Type B pancreatic cell (in vitro differentiated cells): ENCODE measurements at regions not wholly inside any gene's neighbourhood (a gene's known extent, or its start where the extent isn't known, plus 50 kb on each side); places are given as distances from the start of the nearest gene placed in this dataset.
"Not testable (repeated sequence)": the region's sequence is repeated elsewhere in the genome, so short reads cannot be mapped to it uniquely, and the experiment has no call there.

ENCODE experiments used
- DNase-seq: peaks from one replicate; pipeline ENCODE4 v3.0.0; 2021; ENCODE audit warnings: mixed read lengths; ENCODE audit not compliant: unreplicated experiment; ENCODE audit errors: extremely low spot score
- H3K27ac Mint-ChIP-seq: 2 replicates; pipeline ENCODE4 v1.8.0; 2021; ENCODE audit warnings: mild to moderate bottlenecking, mixed read lengths
- H3K27me3 Mint-ChIP-seq: 2 replicates; pipeline ENCODE4 v1.8.0; 2021; ENCODE audit warnings: mixed read lengths
- H3K36me3 Mint-ChIP-seq: 2 replicates; pipeline ENCODE4 v1.8.0; 2021; ENCODE audit warnings: mixed read lengths
- H3K4me1 Mint-ChIP-seq: one replicate; pipeline ENCODE4 v1.8.0; 2021; ENCODE audit warnings: mixed read lengths; ENCODE audit not compliant: unreplicated experiment
- H3K4me3 Mint-ChIP-seq: 2 replicates; pipeline ENCODE4 v1.8.0; 2021; ENCODE audit warnings: mild to moderate bottlenecking, mixed read lengths
- H3K9me3 Mint-ChIP-seq: 2 replicates; pipeline ENCODE4 v1.8.0; 2021; ENCODE audit warnings: mixed read lengths
- TF ChIP-seq, protein P1 (sequence below): fragments of 200-600 bp; sonication (generic); conservative IDR thresholded peaks from 2 replicates; pipeline ENCODE4 v1.5.0; 2021; ENCODE audit warnings: antibody characterized with exemption, mild to moderate bottlenecking

DNA sequence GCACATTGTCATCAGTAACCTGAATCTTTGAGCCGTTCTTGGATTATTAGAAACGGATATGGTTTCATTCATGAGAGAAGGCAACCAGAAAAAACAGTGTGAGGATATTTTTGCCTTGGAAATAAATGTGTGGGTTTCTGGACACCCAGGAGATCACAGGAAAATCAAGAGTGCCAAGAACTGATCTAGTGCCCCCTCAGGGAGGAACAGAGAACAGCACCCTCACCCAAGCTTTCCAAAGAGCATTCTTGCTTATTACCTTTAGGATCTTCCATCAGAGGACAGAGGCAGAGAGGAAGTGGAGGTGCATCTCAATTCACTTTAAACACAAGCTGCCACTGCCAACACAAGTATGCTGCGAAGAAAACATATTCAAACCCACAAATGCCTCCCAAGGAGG is 851.5 kb upstream of the COBL start:
- H3K4me1 Mint-ChIP-seq: no peaks in the 10 kb centered on the region
- DNase-seq: no peak
- peaks cover 6% of the 10 kb centered on the region for H3K27me3 Mint-ChIP-seq
- H3K36me3 Mint-ChIP-seq: no peaks in the 10 kb centered on the region
- TF ChIP-seq, protein P1, sequence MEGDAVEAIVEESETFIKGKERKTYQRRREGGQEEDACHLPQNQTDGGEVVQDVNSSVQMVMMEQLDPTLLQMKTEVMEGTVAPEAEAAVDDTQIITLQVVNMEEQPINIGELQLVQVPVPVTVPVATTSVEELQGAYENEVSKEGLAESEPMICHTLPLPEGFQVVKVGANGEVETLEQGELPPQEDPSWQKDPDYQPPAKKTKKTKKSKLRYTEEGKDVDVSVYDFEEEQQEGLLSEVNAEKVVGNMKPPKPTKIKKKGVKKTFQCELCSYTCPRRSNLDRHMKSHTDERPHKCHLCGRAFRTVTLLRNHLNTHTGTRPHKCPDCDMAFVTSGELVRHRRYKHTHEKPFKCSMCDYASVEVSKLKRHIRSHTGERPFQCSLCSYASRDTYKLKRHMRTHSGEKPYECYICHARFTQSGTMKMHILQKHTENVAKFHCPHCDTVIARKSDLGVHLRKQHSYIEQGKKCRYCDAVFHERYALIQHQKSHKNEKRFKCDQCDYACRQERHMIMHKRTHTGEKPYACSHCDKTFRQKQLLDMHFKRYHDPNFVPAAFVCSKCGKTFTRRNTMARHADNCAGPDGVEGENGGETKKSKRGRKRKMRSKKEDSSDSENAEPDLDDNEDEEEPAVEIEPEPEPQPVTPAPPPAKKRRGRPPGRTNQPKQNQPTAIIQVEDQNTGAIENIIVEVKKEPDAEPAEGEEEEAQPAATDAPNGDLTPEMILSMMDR: peak; percentile 62
- no peak overlapping the region for H3K27ac Mint-ChIP-seq
- H3K4me3 Mint-ChIP-seq: no peak overlapping the region
- H3K9me3 Mint-ChIP-seq: no peaks in the 10 kb centered on the region

DNA sequence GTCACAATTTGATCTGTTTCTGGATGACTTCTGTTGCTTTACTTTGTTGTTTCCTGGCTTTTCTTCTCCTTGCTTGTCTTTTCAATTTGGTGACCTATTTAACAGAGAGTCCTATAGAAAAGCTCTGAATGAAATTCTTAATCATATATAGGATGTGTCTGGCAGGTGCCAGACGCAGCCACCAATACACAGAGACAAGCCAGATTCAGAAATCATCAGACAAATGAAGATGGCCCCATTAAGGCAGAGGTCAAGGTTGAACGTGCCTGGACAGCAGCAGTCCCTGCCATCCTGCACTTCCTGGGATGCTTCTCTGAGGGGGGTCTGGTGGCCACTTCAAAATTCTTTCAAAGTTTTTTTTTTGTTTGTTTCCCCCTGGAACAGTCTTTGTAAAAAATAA is 846.7 kb upstream of the COBL start:
- no peaks in the 10 kb centered on the region for H3K9me3 Mint-ChIP-seq
- no peak for DNase-seq
- H3K4me3 Mint-ChIP-seq: no peak overlapping the region
- H3K4me1 Mint-ChIP-seq: no peaks in the 10 kb centered on the region
- no peaks in the 10 kb centered on the region for H3K36me3 Mint-ChIP-seq
- peaks cover 4% of the 10 kb centered on the region for H3K27me3 Mint-ChIP-seq
- H3K27ac Mint-ChIP-seq: no peak overlapping the region
- TF ChIP-seq, protein P1: no peak

DNA sequence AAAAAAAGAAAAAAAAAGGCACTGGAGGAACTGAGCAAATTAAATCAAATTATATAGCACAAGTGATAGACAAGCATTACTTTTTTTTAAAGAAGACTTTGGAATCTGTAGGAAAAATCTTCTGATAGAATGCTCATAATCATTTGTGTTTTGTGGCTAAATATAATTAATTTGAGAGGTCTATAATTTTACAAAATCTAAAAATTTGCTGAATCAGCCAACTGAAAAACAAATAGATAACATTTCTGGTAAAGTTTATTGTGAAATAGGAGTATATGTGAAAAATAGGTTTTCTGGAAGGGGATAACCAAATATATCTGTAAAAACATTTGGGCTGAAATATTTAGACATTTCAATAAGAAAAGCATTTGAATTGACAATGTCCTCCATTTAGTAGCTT is 844.9 kb upstream of the COBL start:
- H3K9me3 Mint-ChIP-seq: no peaks in the 10 kb centered on the region
- no peaks in the 10 kb centered on the region for H3K4me1 Mint-ChIP-seq
- H3K4me3 Mint-ChIP-seq: no peak overlapping the region
- TF ChIP-seq, protein P1: no peak
- peaks cover 3% of the 10 kb centered on the region for H3K27me3 Mint-ChIP-seq
- H3K36me3 Mint-ChIP-seq: no peaks in the 10 kb centered on the region
- H3K27ac Mint-ChIP-seq: no peak overlapping the region
- DNase-seq: no peak

DNA sequence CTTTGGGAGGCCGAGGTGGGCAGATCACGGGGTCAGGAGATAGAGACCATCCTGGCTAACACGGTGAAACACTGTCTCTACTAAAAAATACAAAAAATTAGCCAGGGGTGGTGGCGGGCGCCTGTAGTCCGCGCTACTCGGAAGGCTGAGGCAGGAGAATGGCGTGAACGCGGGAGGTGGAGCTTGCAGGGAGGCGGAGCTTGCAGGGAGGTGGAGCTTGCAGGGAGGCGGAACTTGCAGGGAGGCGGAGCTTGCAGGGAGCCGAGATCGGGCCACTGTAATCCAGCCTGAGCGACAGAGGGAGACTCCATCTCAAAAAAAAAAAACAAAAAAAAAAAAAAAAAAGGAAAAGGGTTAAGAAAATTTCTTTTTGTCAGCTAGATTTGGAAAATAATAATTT is 842.8 kb upstream of the COBL start:
- not testable (repeated sequence) for H3K9me3 Mint-ChIP-seq, H3K27ac Mint-ChIP-seq, H3K36me3 Mint-ChIP-seq, H3K4me3 Mint-ChIP-seq, DNase-seq, H3K27me3 Mint-ChIP-seq, H3K4me1 Mint-ChIP-seq

DNA sequence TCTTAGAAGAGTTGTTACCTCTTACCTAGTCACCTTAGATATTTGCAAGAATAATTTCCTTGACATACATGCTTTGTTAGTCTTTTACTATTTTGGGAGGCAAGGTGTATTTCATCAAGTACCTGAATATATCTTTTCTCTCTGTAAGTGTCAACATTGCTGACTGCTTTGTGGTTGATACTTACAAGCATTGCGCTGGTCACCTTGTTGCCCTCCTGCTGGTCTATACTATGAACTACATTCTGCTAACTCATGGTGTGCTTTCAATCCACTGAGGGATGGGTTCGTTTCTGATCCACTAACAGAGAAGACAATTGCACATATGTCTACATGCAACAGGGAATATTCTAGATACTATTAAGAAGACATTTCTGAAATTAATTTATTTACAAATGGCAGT is 837.8 kb upstream of the COBL start:
- Mint-ChIP-seq H3K4me1 (no peaks in the 10 kb centered on the region), H3K9me3 (no peaks in the 10 kb centered on the region), H3K27me3 (peaks cover 3% of the 10 kb centered on the region), H3K36me3 (no peaks in the 10 kb centered on the region), H3K4me3 (no peak overlapping the region), H3K27ac (no peak overlapping the region)
- TF ChIP-seq, protein P1: peak; percentile 60
- DNase-seq: no peak

GRCh38 chr7:52151559-52151958 is 835.0 kb upstream of the COBL start:
- no peak for DNase-seq
- TF ChIP-seq, protein P1: no peak
- H3K9me3 Mint-ChIP-seq: no peaks in the 10 kb centered on the region
- H3K36me3 Mint-ChIP-seq: no peaks in the 10 kb centered on the region
- no peaks in the 10 kb centered on the region for H3K27me3 Mint-ChIP-seq
- H3K4me1 Mint-ChIP-seq: no peaks in the 10 kb centered on the region
- no peak overlapping the region for H3K4me3 Mint-ChIP-seq
- H3K27ac Mint-ChIP-seq: no peak overlapping the region
